ENCODE measurements at regions not wholly inside any gene's neighbourhood (a gene's known extent, or its start where the extent isn't known, plus 50 kb on each side); places are given as distances from the start of the nearest gene placed in this dataset.

DNA sequence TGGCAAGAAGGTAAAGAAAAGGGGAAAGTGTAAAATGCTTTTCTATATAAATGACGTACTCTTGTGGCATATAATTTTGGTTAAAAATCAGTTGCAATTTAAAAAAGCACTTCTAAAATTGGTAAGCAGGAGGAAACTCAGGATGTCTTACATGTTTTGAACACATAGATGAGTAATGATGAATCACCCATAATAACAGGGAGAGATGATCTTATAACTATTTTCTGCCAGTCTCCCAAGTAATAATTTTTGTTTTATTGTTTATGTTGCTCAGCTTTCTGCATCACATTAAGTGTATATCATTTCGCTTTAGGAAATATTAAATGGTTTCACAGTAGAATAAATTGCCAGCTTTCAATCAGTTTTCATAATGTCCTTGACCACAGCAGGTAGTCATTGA lies 1430.7 kb upstream of the PCDH20 start:
- TF ChIP-seq POLR2A (IDR thresholded peaks at IDR 0.05; ENCODE audit: low read length) = no peak
- TF ChIP-seq GATA1 (IDR thresholded peaks at IDR 0.05; ENCODE audit: low read depth, low read length) = no peak
